Testis (tissue), 2 donors: ENCODE measurements at regions not wholly inside any gene's neighbourhood (a gene's known extent, or its start where the extent isn't known, plus 50 kb on each side); places are given as distances from the start of the nearest gene placed in this dataset.

Experiments used
- DNase-seq: peaks from one replicate; pipeline ENCODE4 v3.0.0-alpha.2; 2019
- H3K27ac ChIP-seq, 2 donors: fragments of 200-600 bp; sonication (generic); one replicate each; pipeline ENCODE4 v1.5.1; 2019
- H3K27me3 ChIP-seq: fragments of 200-600 bp; sonication (generic); one replicate; pipeline ENCODE4 v1.5.1; 2019
- H3K36me3 ChIP-seq: fragments of 200-600 bp; sonication (generic); one replicate; pipeline ENCODE4 v1.5.1; 2017; ENCODE audit warnings: low read depth; ENCODE audit errors: missing control alignments
- H3K4me1 ChIP-seq: fragments of 200-600 bp; sonication (generic); one replicate; pipeline ENCODE4 v1.5.1; 2019
- H3K4me3 ChIP-seq, 2 donors: fragments of 200-600 bp; sonication (generic); one replicate each; pipeline ENCODE4 v1.5.1; 2017 to 2019
- H3K9me3 ChIP-seq: fragments of 200-600 bp; sonication (generic); one replicate; pipeline ENCODE4 v1.5.1; 2017
- POLR2A ChIP-seq: fragments of 450-650 bp; IDR thresholded peaks from one replicate; pipeline ENCODE4 v1.6.1; 2017; ENCODE audit warnings: antibody characterized with exemption, mild to moderate bottlenecking, moderate library complexity
- WGBS, 2 donors: methylation state at CpG; one replicate each; pipeline ENCODE4 v1.1.5; 2018; 5-methylcytosine and 5-hydroxymethylcytosine counted together
- intact Hi-C: fragments of 100-400 bp; cut with DNase I; formaldehyde crosslinking; loops from one replicate; pipeline ENCODE4 v1.15.1; 2023; ENCODE audit warnings: low total_unique reads
- TF ChIP-seq, protein P1 (sequence below), 3 experiments: fragments of 450-650 bp in 2 of 3; fragments of 200-600 bp in 1 of 3; sonication (generic) in 1 of 3; IDR thresholded peaks; one replicate each; pipeline ENCODE4 v1.5.1; 2016 to 2019; ENCODE audit warnings: antibody characterized with exemption in 3 of 3, mild to moderate bottlenecking in 2 of 3, moderate library complexity in 1 of 3

DNA sequence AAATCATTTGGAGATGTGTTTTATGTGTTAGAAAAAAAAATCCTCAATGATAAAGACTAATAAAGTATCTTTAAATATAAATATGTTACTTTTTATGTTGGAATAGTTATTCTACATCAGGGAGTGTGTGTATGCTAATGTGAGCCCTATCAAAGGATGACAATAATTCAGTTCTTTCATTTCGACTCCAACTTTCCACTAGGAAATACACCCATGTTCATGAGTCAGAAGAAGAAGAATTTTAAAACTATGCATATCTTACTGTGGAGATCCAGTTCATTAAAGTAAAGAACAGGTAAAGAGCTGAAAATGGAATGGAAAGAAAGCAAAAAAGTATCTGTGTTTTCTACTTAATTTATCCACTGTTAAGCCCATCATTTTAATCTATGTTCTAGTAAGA lies 399.8 kb downstream of the KCNJ2 start:
- H3K27ac ChIP-seq: no peak overlapping the region
- H3K4me1 ChIP-seq: no peaks in the 10 kb centered on the region
- H3K27me3 ChIP-seq: no peaks in the 10 kb centered on the region
- intact Hi-C loops: no loop called here
- 69 to 71% methylated on average over 1 of the region's 1 CpG for WGBS, 2 donors
- DNase-seq: no peak
- no peaks in the 10 kb centered on the region for H3K36me3 ChIP-seq
- no peaks in the 10 kb centered on the region for H3K9me3 ChIP-seq
- TF ChIP-seq, protein P1, sequence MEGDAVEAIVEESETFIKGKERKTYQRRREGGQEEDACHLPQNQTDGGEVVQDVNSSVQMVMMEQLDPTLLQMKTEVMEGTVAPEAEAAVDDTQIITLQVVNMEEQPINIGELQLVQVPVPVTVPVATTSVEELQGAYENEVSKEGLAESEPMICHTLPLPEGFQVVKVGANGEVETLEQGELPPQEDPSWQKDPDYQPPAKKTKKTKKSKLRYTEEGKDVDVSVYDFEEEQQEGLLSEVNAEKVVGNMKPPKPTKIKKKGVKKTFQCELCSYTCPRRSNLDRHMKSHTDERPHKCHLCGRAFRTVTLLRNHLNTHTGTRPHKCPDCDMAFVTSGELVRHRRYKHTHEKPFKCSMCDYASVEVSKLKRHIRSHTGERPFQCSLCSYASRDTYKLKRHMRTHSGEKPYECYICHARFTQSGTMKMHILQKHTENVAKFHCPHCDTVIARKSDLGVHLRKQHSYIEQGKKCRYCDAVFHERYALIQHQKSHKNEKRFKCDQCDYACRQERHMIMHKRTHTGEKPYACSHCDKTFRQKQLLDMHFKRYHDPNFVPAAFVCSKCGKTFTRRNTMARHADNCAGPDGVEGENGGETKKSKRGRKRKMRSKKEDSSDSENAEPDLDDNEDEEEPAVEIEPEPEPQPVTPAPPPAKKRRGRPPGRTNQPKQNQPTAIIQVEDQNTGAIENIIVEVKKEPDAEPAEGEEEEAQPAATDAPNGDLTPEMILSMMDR (IDR thresholded peaks at IDR 0.05): no peak
- TF ChIP-seq POLR2A: no peak
- no peak overlapping the region for H3K4me3 ChIP-seq

DNA sequence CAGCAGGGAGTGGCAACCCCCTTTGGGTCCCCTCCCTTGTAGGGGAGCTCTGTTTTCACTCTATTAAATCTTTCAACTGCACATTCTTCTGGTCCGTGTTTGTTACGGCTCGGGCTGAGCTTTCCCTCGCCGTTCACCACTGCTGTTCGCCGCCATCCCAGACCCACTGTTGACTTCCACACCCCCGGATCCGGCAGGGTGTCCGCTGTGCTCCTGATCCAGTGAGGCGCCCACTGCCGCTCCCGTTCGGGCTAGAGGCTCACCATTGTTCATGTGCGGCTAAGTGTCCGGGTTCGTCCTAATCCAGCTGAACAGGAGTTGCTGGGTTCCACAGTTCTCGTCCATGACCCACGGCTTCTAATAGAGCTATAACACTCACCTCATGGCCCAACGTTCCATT lies 408.1 kb downstream of the KCNJ2 start:
- H3K27me3 ChIP-seq: no peaks in the 10 kb centered on the region
- H3K36me3 ChIP-seq: no peaks in the 10 kb centered on the region
- peak overlapping the region in 1 of 2 donors; percentile 21 for H3K4me3 ChIP-seq
- peak; percentile 17 for DNase-seq
- no peaks in the 10 kb centered on the region for H3K4me1 ChIP-seq
- intact Hi-C loops: no loop called here
- no peaks in the 10 kb centered on the region for H3K9me3 ChIP-seq
- 57 to 75% methylated on average over 17 to 20 of the region's 20 CpGs for WGBS, 2 donors
- H3K27ac ChIP-seq: no peak overlapping the region
- no peak for TF ChIP-seq POLR2A
- TF ChIP-seq, protein P1 (IDR thresholded peaks at IDR 0.05): no peak

DNA sequence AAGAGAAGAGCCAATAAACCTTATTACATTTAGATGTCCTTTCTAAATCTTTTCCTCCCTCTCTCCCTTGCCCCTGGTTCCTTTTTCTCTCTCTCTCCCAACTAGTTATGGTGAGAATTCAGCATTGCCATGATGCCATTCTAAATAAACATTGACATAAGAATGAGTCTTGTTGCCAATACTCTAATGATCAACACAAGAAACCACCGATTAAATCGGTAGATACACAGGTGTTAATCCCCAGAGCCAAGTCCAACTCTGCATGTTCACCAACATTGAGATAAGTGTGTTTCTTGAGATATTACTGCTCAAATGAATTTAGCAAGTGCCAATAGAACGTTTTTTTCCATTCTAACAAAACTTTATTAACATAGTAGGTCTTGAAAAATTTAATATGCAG lies 412.1 kb downstream of the KCNJ2 start:
- 72 to 85% methylated on average over 3 of the region's 3 CpGs for WGBS, 2 donors
- TF ChIP-seq, protein P1 (IDR thresholded peaks at IDR 0.05): no peak
- no peak for TF ChIP-seq POLR2A
- Histone ChIP-seq H3K4me3 (no peak overlapping the region), H3K4me1 (no peaks in the 10 kb centered on the region), H3K36me3 (no peaks in the 10 kb centered on the region), H3K27me3 (no peaks in the 10 kb centered on the region), H3K9me3 (no peaks in the 10 kb centered on the region), H3K27ac (no peak overlapping the region)
- no peak for DNase-seq
- intact Hi-C loops: no loop called here

DNA sequence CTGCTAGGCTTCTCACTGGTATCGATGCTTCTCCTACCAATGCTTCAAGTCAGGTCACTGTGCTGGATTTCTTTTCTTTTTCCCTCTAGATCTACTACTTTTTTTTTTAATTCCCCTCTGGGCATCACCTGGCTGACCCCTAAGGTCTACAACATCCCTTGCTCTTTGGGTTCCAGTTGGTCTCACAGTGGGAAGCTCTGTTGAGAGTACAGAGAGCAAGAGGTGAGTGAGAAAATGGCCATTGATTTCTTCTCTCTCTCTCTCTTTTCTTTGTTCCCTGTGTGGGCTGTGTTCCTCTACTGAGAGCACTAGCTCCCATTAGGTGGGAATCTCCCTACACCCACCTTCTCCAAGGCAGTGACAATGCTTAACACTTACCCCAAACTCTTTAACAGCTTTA lies 413.4 kb downstream of the KCNJ2 start:
- WGBS, 2 donors: 47 to 60% methylated on average over 1 of the region's 1 CpG
- TF ChIP-seq, protein P1 (IDR thresholded peaks at IDR 0.05): no peak
- TF ChIP-seq POLR2A: no peak
- H3K9me3 ChIP-seq: no peaks in the 10 kb centered on the region
- H3K27ac ChIP-seq: no peak overlapping the region
- H3K4me1 ChIP-seq: no peaks in the 10 kb centered on the region
- no peak overlapping the region for H3K4me3 ChIP-seq
- DNase-seq: no peak
- no peaks in the 10 kb centered on the region for H3K36me3 ChIP-seq
- intact Hi-C loops: no loop called here
- no peaks in the 10 kb centered on the region for H3K27me3 ChIP-seq

DNA sequence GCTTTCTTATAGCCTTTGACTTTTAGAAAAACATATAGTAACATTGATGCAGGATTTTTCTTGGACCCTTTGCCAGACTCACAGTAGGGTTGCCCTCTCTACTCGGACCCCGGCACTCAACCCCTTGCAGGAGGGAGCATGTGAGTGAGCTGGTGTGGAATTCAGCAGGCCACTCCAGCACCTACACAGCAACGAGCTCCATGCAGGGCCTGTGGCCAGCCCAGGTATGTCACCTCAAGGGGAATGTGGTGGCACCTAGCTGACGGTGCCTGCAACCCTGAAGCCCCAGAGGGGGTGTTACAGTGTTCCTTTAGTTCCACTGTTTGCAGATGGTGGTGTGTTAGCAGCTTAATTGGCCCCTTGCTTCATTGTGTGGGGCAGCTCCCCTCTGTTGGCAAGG lies 414.9 kb downstream of the KCNJ2 start:
- WGBS, 2 donors: 86 to 100% methylated on average over 4 of the region's 4 CpGs
- DNase-seq: no peak
- Histone ChIP-seq H3K36me3 (no peaks in the 10 kb centered on the region), H3K27ac (no peak overlapping the region), H3K4me3 (no peak overlapping the region), H3K9me3 (no peaks in the 10 kb centered on the region), H3K27me3 (no peaks in the 10 kb centered on the region), H3K4me1 (no peaks in the 10 kb centered on the region)
- intact Hi-C loops: no loop called here
- TF ChIP-seq, protein P1 (IDR thresholded peaks at IDR 0.05): no peak
- no peak for TF ChIP-seq POLR2A
